WERI-Rb-1 (cell line): ENCODE measurements at regions not wholly inside any gene's neighbourhood (a gene's known extent, or its start where the extent isn't known, plus 50 kb on each side); places are given as distances from the start of the nearest gene placed in this dataset.

Source experiments
- DNase-seq: peaks from one replicate; pipeline ENCODE4 v3.0.0-alpha.2; 2020
- H3K27ac ChIP-seq: fragments of 250-450 bp; sonication (Bioruptor Pico); 2 replicates; pipeline ENCODE4 v1.5.1; 2020; ENCODE audit warnings: mild to moderate bottlenecking, moderate library complexity
- H3K27me3 ChIP-seq: fragments of 250-450 bp; sonication (Bioruptor Pico); 2 replicates; pipeline ENCODE4 v1.5.1; 2021; ENCODE audit warnings: mild to moderate bottlenecking, low read depth, moderate library complexity; ENCODE audit not compliant: insufficient read depth, severe bottlenecking
- H3K36me3 ChIP-seq: fragments of 250-450 bp; sonication (Bioruptor Pico); 2 replicates; pipeline ENCODE4 v1.5.1; 2020; ENCODE audit warnings: mild to moderate bottlenecking, moderate library complexity
- H3K4me3 ChIP-seq: 2 replicates; pipeline ENCODE4 v1.5.1; 2011; ENCODE audit warnings: low read depth, mild to moderate bottlenecking, control low read depth, low read length
- H3K9me3 ChIP-seq: fragments of 250-450 bp; sonication (Bioruptor Pico); 2 replicates; pipeline ENCODE4 v1.5.1; 2021; ENCODE audit warnings: mild to moderate bottlenecking, moderate library complexity; ENCODE audit not compliant: severe bottlenecking
- CTCF ChIP-seq: IDR thresholded peaks from 2 replicates; pipeline ENCODE4 v1.5.1; 2011; ENCODE audit warnings: low read depth, mild to moderate bottlenecking, control low read depth, inconsistent platforms, low read length

- no peak for TF ChIP-seq CTCF
- no peaks in the 10 kb centered on the region for H3K9me3 ChIP-seq
- no peak for DNase-seq
These were observed 202.9 kb downstream of the TRAM1L1 start for GRCh38 chr4:116882503-116882902.

DNA sequence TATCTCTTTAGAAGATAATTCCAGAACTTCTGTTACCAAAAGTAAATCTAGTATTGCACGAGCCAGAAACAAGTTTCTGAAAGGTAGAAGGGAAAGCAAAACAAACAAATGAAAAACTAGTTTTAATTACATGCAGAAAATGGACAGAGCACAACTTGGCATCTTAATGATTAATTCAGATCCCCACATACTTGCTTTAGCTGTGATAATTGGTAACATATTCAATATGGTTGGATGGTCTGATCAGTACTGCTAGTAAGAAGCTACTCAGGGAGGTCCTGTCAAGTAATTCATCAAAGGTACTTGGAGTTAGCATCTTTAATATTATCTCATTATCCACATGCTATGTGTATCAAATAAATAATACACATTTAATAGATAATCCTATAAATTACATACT is 204.3 kb downstream of the TRAM1L1 start:
- no peak overlapping the region for H3K4me3 ChIP-seq
- no peaks in the 10 kb centered on the region for H3K27me3 ChIP-seq
- H3K27ac ChIP-seq: no peak overlapping the region
- TF ChIP-seq CTCF: no peak
- H3K36me3 ChIP-seq: no peaks in the 10 kb centered on the region
- no peaks in the 10 kb centered on the region for H3K9me3 ChIP-seq
- DNase-seq: no peak

More at GRCh38 chr4:116882503-116882902, 202.9 kb downstream of the TRAM1L1 start:
- Histone ChIP-seq H3K4me3 (no peak overlapping the region), H3K27ac (no peak overlapping the region), H3K27me3 (no peaks in the 10 kb centered on the region), H3K36me3 (no peaks in the 10 kb centered on the region)

- TF ChIP-seq CTCF: no peak
- H3K9me3 ChIP-seq: no peaks in the 10 kb centered on the region
- DNase-seq: no peak
These were observed 204.8 kb downstream of the TRAM1L1 start for GRCh38 chr4:116880625-116881024.

GRCh38 chr4:116878280-116878679 is 207.1 kb downstream of the TRAM1L1 start:
- H3K27ac ChIP-seq: no peak overlapping the region
- no peak for TF ChIP-seq CTCF
- no peaks in the 10 kb centered on the region for H3K27me3 ChIP-seq
- no peak for DNase-seq
- no peaks in the 10 kb centered on the region for H3K36me3 ChIP-seq
- no peak overlapping the region for H3K4me3 ChIP-seq
- no peaks in the 10 kb centered on the region for H3K9me3 ChIP-seq

More at GRCh38 chr4:116880625-116881024, 204.8 kb downstream of the TRAM1L1 start:
- Histone ChIP-seq H3K4me3 (no peak overlapping the region), H3K36me3 (no peaks in the 10 kb centered on the region), H3K27ac (no peak overlapping the region), H3K27me3 (no peaks in the 10 kb centered on the region)

DNA sequence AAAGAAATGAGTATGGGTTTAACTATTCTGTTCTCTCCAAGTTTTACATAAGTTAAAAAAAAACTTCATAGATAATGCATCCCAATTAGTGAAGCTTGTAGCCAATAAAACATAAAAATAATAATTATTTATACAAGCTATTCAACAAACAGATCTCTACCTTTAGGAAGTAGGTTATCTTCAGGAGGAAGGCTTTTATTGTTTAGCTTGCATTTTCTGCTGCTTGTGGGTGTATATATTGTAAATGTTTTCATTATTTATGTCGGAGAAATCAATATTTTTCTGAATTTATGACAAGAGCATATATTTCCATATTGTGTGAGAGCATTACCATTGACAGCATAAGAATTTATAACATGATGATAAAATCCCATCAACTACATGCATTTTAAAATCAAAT is 208.3 kb downstream of the TRAM1L1 start:
- DNase-seq: no peak
- no peaks in the 10 kb centered on the region for H3K9me3 ChIP-seq
- H3K27ac ChIP-seq: no peak overlapping the region
- no peaks in the 10 kb centered on the region for H3K27me3 ChIP-seq
- no peak for TF ChIP-seq CTCF
- H3K4me3 ChIP-seq: no peak overlapping the region
- no peaks in the 10 kb centered on the region for H3K36me3 ChIP-seq

DNA sequence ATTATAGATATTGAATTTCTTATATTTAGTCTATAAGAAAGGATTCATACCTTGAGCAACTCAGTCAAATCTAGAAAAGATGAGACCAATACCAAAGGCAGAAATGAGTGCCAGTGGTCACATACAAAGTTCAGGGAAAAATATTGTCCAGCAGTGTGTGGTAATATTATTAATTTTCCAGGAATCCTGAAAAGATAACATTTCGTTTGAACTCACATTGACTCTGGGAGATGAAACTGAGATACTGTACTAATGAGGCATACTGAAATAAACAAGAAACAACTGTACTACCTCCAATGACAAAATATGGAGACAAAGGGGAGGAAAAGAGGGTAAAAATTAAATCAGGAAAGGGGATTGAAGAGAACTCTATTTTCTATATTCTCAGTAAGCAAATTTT is 212.4 kb downstream of the TRAM1L1 start:
- Histone ChIP-seq H3K27ac (no peak overlapping the region), H3K9me3 (no peaks in the 10 kb centered on the region), H3K36me3 (no peaks in the 10 kb centered on the region), H3K4me3 (no peak overlapping the region), H3K27me3 (no peaks in the 10 kb centered on the region)
- TF ChIP-seq CTCF: no peak
- no peak for DNase-seq
